ENCODE measurements at regions not wholly inside any gene's neighbourhood (a gene's known extent, or its start where the extent isn't known, plus 50 kb on each side); places are given as distances from the start of the nearest gene placed in this dataset.

GRCh38 chr10:107614939-107615685 lies 450.6 kb upstream of the SORCS1 start:
- TF ChIP-seq MAX (IDR thresholded peaks at IDR 0.05) (no peak), YY1 (IDR thresholded peaks at IDR 0.05; ENCODE audit: low read depth) (no peak), REST (IDR thresholded peaks at IDR 0.05; ENCODE audit: low read depth) (no peak), USF1 (IDR thresholded peaks at IDR 0.05) (no peak), TEAD4 (IDR thresholded peaks at IDR 0.05) (no peak), TAF1 (IDR thresholded peaks at IDR 0.05; ENCODE audit: low read depth) (no peak), CREB1 (IDR thresholded peaks at IDR 0.05; ENCODE audit: low read depth) (no peak), EGR1 (IDR thresholded peaks at IDR 0.05) (no peak), EP300 (IDR thresholded peaks at IDR 0.05; ENCODE audit: borderline replicate concordance) (no peak), RAD21 (IDR thresholded peaks at IDR 0.05; ENCODE audit: low read depth) (no peak), FOXM1 (IDR thresholded peaks at IDR 0.05; ENCODE audit: borderline replicate concordance, low read depth) (no peak), TCF12 (IDR thresholded peaks at IDR 0.05; ENCODE audit: low read depth) (no peak), ZBTB7A (IDR thresholded peaks at IDR 0.05; ENCODE audit: low read depth) (no peak), CEBPB (IDR thresholded peaks at IDR 0.05) (no peak)

Data from Ishikawa (cell line).